Endothelial cell of umbilical vein (primary cell): ENCODE measurements at regions not wholly inside any gene's neighbourhood (a gene's known extent, or its start where the extent isn't known, plus 50 kb on each side); places are given as distances from the start of the nearest gene placed in this dataset.

ENCODE experiments used
- EZH2 ChIP-seq: IDR thresholded peaks from 2 replicates; pipeline ENCODE4 v1.6.1; 2012; ENCODE audit warnings: borderline replicate concordance, low read depth, mild to moderate bottlenecking, moderate library complexity, low read length, inconsistent platforms; ENCODE audit not compliant: severe bottlenecking
- JUN ChIP-seq: IDR thresholded peaks from 2 replicates; pipeline ENCODE4 v1.6.1; 2011; ENCODE audit warnings: borderline replicate concordance, low read depth; ENCODE audit not compliant: insufficient read length, insufficient read depth
- MYC ChIP-seq: IDR thresholded peaks from one replicate; pipeline ENCODE4 v1.6.1; 2011; ENCODE audit warnings: mild to moderate bottlenecking, low read depth, low read length
- POLR2A ChIP-seq: IDR thresholded peaks from 2 replicates; pipeline ENCODE4 v1.6.1; 2012; ENCODE audit warnings: low read depth, mild to moderate bottlenecking, control low read depth, low read length
- POLR2AphosphoS5 ChIP-seq: IDR thresholded peaks from 2 replicates; pipeline ENCODE4 v1.6.1; 2012; ENCODE audit warnings: low read depth, mild to moderate bottlenecking, control low read depth, low read length, moderate library complexity; ENCODE audit not compliant: insufficient read depth
- TF ChIP-seq, protein P1 (sequence below), 2 donors: IDR thresholded peaks; 1 replicate in 1 of 2; 2 replicates in 1 of 2; pipeline ENCODE4 v1.5.1; 2011; ENCODE audit warnings: low read length in 2 of 2, mild to moderate bottlenecking in 2 of 2, moderate library complexity in 2 of 2, control low read depth in 1 of 2, inconsistent platforms in 1 of 2, low read depth in 1 of 2; ENCODE audit not compliant: insufficient read depth in 1 of 2; ENCODE audit errors: extremely low read depth in 1 of 2
- TF ChIP-seq, protein P2 (sequence below): IDR thresholded peaks from 2 replicates; pipeline ENCODE4 v1.6.1; 2011; ENCODE audit not compliant: insufficient read depth, insufficient read length

DNA sequence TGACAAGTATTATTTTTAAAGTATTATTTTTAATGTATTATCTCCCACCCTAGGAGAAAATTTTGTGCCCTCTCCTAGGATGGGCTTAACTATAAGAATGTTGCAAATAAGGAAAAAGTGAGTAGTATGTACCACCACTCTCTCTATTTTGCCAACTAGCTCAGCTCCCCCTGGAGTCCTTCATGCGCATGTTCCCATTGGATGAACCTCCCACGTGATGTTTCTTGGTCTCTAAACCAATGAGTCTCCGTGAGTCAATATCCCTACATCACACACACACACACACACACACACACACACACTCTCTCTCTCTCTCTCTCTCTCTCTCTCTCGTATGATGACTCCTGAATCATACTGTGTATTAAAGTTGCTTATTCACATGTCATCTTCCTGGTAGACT lies 129.7 kb upstream of the ZFP42 start:
- TF ChIP-seq, protein P1, sequence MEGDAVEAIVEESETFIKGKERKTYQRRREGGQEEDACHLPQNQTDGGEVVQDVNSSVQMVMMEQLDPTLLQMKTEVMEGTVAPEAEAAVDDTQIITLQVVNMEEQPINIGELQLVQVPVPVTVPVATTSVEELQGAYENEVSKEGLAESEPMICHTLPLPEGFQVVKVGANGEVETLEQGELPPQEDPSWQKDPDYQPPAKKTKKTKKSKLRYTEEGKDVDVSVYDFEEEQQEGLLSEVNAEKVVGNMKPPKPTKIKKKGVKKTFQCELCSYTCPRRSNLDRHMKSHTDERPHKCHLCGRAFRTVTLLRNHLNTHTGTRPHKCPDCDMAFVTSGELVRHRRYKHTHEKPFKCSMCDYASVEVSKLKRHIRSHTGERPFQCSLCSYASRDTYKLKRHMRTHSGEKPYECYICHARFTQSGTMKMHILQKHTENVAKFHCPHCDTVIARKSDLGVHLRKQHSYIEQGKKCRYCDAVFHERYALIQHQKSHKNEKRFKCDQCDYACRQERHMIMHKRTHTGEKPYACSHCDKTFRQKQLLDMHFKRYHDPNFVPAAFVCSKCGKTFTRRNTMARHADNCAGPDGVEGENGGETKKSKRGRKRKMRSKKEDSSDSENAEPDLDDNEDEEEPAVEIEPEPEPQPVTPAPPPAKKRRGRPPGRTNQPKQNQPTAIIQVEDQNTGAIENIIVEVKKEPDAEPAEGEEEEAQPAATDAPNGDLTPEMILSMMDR (IDR thresholded peaks at IDR 0.05; ENCODE audit: extremely low read depth in 1 of 2, insufficient read depth in 1 of 2, low read depth in 1 of 2, low read length in 2 of 2) = no peak
- no peak for TF ChIP-seq POLR2A
- TF ChIP-seq, protein P2, sequence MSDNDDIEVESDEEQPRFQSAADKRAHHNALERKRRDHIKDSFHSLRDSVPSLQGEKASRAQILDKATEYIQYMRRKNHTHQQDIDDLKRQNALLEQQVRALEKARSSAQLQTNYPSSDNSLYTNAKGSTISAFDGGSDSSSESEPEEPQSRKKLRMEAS = no peak
- TF ChIP-seq EZH2 = no peak
- TF ChIP-seq JUN = no peak
- no peak for TF ChIP-seq POLR2AphosphoS5
- no peak for TF ChIP-seq MYC
